NCI-H2227 (cell line): ENCODE measurements at regions not wholly inside any gene's neighbourhood (a gene's known extent, or its start where the extent isn't known, plus 50 kb on each side); places are given as distances from the start of the nearest gene placed in this dataset.

Source experiments
- DNase-seq: peaks from one replicate; lab custom pipeline; 2025; ENCODE audit not compliant: unreplicated experiment; lab: John Stamatoyannopoulos, UW

GRCh38 chr6:90960324-90960723, 373.5 kb upstream of the MAP3K7 start:
- DNase-seq = no peak

GRCh38 chr6:90955246-90955645, 368.4 kb upstream of the MAP3K7 start:
- no peak for DNase-seq

DNA sequence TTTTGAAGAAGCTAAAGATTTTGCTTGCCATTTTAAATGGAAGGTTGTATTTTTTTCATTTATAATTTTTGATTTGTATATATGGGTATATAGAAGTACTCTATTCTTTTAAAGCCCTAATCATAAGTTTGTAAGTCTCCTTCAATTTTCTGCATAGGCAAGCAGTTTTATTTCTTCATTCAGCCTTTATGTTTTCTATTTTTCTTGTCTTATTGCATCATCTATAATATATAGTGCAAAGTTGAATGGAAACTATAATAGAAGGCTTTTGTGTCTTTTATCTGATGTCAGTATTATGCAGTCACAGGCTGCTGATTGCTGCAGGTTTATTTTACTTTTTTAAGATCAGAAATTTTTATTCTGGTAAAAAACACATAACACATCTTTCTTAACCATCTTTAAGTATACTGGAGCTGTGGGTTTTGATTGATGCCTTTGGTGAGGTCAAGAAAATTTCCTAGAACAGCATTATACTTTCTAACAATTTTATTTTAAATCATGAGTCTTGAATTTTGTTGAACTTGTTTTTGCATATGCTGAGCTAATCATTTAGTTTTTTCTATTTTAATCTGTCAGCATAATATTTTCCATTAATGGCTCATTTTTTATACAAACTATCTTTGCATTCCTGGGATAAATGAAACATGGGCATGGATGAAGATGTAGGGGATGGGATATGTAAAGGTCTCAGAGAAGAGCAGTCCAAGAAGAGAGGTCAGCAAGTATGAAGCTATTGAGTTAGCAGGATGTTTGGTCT, 366.7 kb upstream of the MAP3K7 start:
- DNase-seq = no peak

GRCh38 chr6:90952176-90952575, 365.3 kb upstream of the MAP3K7 start:
- DNase-seq = no peak

GRCh38 chr6:90948540-90948939, 361.7 kb upstream of the MAP3K7 start:
- no peak for DNase-seq

DNA sequence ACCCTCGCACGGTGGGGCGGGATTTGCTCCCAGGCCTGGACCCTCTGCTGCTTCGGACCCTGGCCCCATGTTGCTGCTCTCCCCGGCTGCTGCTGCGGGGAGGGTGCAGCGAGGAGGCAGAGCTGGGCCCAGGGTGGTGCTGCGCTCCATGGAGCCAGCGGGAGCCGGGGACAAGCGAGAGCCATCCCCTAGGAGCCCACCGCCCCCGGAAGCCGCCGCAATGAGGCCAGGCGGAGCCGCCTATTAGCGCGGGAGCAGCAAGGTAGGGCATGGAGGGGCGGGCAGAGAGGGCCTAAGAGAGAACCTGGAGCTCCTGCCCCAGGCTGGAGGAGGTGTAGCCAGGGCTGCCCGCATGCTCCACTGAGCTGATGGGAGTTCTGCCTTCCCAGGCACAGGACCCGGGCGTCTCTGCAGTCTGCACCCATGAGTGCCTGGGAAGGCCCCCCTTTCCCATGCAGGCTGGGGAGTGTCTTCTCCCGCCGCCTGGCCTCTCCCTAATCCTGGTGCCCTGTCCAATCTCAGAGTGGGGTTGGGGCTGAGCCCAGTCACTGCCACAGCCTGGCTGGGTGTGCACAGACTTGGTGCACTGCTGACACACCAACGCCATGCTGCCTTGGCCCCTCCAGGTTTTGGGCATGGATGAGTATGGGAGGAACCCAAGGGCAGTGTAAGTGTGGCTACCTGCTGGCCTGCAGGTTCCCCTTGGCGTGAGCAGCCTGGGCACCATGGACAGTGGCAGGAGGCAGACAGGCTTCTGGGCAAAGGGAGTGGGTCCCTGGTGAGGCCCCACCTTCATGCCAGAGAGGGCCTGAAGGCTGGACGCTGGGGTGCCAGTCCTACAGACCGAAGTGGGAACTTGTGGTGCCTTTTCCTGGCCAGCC, 360.6 kb upstream of the MAP3K7 start:
- DNase-seq = no peak

DNA sequence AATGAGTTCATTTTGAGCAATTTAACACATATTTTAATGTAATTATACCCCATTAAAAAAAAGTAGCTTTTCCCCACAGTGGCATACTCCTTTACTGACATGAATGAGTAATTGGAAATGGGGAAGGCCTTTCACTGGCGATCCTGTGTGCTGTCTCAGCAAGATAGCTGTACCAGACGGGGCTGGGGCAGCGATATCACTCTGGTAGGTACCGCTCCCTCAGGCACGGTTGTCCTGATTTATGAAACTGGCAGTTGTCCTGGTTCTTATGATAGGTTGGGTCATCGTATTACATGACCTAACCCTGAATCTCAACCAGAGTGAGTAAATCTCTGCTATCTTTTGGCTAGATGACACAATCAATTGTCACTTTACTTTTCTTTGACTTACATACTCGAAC, 355.0 kb upstream of the MAP3K7 start:
- DNase-seq = no peak

DNA sequence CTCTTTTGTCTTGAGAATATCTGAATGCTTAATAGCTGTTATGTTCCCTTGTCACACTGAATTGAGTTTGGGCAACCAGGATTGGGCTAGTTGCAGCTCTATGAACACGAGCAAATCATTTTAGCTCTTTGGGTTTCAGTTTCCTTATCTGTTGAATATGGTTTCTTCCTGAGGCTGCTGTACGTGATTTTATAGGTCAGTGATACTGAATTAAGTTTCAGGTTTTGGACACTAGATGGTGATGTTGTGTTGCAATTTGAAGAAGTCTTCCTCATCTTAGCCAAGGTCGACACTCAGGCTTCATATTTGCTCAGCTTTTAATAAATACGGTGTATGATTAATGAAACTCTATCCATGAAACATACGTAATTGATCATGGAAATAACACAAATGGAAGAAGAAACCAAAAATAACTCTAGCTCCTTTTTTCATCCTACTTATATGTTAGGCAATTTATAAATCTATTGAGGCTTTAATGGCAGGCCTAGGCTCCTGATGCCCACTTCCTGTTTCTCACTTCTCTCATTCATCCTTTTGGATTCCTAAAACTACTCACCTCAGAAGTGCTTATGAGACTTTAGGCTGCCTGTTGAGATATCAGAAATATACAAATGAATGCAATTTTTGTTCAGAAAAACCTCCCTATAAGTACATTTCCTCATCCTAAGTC, 354.1 kb upstream of the MAP3K7 start:
- DNase-seq = peak; percentile 38

DNA sequence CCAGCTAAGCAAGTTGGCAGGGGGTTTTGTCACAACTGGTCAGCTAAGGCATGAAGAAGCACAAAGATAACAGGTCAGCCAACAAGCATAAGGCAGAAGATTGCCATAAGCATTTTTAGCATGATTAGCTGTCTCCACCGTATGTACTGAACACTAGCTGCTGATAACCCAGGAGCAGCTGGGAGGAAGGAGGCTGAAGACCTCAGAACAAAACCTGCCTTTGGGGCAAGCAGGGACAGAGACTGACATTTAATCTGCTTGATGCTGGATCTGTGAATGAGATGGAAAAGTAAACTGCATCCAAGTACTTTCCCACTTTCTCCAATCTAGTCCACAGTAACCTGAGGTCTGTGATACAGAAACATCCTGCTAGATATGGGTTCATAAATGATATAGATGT, 353.0 kb upstream of the MAP3K7 start:
- DNase-seq = no peak

GRCh38 chr6:90938122-90938521, 351.2 kb upstream of the MAP3K7 start:
- no peak for DNase-seq

DNA sequence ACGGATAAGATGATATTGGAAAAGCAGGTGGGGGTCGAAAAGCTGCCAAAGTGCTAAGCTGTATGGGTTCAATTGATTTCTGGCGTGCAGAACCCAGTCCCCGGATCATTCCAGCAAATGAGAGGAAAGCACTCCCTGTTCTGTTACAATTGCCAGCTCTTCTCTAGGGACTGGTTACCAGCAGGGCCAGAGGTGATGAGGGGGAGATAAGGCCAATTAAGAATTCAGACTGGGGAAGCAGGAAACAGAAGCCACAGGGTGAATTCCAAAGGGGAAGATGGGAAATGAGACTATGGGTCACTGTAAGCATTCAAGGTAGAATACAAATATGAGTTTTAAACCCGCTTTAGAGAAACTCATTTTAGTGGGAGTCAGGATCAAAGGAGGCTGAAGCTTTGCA, 349.4 kb upstream of the MAP3K7 start:
- DNase-seq = no peak

DNA sequence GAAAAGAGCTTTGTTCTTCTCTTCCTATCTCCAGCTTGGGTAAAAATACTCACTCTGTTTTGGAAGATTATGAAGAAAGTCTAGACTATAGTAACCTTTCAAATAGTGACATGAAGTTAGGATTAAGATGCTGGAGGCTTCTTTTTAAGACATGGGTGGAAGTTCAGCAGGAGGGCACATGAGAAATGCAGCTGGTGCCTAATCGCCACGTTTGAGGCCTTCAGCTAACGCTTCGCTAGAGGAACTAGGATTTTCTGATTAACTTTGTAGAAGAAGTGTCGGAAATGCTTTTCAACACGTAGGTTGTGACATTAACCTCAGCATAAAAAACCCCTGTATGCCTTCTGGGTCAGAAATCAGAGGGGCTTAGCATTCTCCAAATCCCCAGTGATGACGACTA, 348.1 kb upstream of the MAP3K7 start:
- DNase-seq = no peak

DNA sequence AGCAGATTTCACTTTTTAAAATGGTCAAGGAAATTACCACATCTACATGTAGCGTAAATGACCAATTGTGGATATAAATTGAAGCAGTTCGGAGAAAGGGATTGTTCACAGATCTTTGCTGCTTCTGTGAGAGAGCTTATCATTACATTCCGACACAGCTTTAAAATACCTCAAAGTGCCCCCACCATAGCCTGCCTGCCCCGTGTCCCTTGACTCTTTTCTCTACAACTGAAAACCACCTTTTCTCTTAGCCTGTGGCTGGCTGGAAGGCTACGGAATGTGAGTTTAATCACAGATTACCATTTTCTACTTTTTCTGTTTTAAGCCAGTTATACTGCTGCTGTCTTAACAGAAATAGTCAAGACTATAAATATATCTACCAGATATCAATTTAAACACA, 347.2 kb upstream of the MAP3K7 start:
- no peak for DNase-seq

GRCh38 chr6:90932351-90932750, 345.5 kb upstream of the MAP3K7 start:
- DNase-seq = no peak

DNA sequence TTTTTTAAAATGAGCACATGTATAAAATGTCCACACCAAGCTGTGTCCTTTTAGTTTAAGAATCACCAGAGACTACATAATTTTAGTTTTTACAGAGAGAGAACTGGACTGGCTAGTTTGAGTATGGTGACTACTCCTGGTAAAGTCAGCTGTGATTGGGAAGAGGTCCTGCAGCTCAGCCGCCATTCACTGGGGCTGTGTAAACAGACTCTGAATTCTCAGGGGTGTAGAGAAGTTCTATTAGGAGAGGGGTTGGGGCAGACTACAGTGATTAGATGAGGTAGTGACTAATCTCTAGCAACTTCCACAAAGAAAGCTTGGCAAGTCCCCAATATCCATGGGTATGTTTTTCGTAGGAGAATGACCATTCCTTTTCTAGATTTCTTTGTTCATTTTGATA, 341.2 kb upstream of the MAP3K7 start:
- no peak for DNase-seq

DNA sequence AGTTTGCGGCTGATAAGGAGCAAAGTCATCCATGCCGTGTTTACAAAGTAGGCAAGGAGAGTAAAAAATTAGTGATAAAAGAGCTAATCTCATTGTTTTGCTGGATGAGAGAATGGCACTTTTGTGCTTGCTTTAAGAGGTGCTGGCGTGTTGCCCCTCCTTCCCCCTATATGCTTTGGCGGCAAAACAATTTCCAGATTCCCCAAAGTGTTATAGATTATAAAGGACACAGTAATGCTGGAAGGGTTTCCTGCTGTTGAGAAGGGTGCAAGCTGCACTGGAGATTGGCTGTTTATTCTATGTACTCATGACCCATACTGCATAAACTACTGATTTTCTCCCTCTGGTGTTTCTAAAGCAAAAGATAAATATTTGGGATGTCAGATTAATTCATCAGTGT, 338.9 kb upstream of the MAP3K7 start:
- no peak for DNase-seq

DNA sequence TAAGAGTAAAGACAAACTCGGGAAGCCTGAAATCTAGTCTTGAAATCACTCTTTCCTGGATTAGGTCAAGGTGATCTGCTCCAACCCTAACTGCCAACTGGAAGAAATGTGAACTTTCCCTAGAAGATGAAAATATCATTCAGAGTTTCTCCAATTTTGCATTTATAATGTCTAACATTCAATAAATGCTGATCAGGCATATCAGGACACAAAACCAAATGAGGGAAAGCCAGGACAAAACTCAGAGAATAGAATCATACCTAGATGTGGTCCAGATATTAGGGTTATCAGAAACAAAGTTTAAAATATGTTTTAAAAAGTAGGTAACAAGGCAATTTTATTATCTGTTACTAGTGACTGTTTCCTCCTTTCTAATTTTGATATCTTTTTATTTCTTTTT, 335.5 kb upstream of the MAP3K7 start:
- no peak for DNase-seq

DNA sequence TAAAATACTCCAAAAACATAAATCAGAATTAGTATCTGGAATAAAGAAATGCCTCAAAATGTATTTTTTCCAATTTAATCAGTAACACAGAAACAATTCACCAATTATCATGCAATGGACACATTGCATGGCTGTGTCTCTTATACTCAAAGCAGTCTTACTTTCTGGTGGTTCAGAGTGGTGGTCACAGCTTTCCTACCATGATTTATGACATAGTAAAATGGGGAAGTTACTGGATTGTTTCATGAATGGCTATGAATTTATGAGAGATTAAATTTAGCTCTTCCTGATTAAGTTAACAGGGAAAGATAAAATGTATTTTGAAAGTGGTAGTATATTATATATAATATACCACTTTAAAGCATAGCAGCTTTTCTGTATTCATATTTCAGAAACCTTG, 331.5 kb upstream of the MAP3K7 start:
- no peak for DNase-seq

- DNase-seq = no peak
Observed at GRCh38 chr6:90917376-90917775, 330.5 kb upstream of the MAP3K7 start.

DNA sequence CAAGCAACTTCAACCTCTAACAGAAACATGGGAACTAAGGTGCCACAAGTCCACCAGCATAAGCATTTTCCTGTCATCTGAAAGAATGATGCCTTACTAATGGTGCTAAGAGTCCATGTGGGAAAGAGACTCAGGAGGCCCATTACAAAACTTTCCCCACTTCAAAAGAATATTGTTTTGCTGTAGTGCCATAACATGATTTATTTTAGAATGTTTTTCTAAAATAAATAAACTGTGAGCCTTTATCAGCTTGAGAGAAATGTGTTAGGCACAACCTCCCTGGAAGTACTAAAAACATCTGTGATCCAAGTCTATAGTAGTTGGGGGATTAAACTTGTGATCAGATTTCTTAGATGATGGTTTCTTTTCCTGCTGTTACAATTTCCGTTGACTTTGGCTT, 330.1 kb upstream of the MAP3K7 start:
- DNase-seq = no peak

DNA sequence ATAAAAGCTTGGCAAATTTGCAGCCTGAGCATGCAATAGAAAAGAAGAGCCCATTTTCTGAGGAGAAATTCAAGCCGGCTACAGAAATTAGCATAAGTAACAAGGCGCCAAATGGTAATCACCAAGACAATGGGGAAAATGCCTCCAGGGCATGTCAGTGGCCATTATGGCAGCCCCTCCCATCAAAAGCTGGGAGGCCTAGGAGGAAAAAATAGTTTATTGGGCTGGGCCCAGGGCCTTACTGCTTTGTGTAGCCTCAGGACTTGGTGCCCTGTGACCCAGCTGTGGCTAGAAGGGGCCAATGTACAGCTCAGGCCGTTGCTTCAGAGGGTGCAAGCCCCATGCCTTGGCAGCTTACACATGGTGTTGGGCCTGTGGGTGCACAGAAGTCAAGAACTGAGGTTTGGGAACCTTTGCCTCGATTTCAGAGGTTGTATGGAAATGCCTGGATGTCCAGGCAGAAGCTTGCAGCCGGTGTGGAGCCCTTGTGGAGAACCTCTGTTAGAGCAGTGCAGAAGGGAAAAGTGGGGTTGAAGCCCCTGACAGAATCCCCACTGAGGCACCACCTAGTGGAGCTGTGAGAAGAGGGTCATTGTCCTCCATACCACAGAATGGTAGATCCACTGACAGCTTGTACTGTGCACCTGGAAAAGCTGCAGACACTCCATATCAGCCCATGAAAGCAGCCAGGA, 328.5 kb upstream of the MAP3K7 start:
- DNase-seq = no peak
